Prostate gland (tissue), 2 donors: ENCODE measurements at regions not wholly inside any gene's neighbourhood (a gene's known extent, or its start where the extent isn't known, plus 50 kb on each side); places are given as distances from the start of the nearest gene placed in this dataset.

ENCODE experiments used
- CTCF ChIP-seq, 4 experiments: fragments of 200-600 bp in 2 of 4; fragments of 450-650 bp in 2 of 4; sonication (generic) in 2 of 4; IDR thresholded peaks; 1 replicate in 3 of 4; 2 replicates in 1 of 4; pipeline ENCODE4 v1.5.1; 2016 to 2019; ENCODE audit warnings: antibody characterized with exemption in 4 of 4, mild to moderate bottlenecking in 2 of 4, moderate library complexity in 2 of 4
- POLR2A ChIP-seq: fragments of 450-650 bp; IDR thresholded peaks from one replicate; pipeline ENCODE4 v1.6.1; 2016; ENCODE audit warnings: antibody characterized with exemption, mild to moderate bottlenecking

DNA sequence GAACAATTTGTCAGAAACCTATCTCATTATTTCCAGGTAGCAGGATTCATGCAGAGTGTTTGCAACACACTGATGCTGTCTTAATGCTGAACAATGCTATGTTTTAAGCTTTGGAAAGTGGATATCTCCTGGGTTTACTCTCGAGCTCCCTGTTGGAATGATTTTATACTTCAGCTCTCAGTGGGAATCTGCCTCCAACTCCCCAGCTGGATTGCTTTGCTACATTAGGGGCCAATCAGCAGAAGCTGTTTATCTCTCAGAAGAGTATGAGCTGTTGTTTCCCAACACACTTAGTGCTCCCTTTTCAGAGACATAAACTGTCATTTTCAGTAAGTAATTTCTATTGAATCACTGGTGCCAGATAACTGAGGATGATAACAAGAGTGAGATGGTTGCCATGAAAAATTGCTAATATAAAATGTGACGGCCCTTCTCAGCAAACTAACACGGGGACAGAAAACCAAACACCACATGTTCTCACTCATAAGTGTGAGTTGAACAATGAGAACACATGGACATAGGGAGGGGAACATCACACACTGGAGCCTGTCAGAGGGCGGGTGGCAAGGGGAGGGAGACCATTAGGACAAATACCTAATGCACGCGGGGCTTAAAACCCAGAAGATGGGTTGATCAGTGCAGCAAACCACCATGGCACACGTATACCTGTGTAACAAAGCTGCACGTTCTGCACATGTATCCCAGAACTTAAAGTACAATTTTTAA lies 265.9 kb upstream of the RUNX1 start:
- no peak for TF ChIP-seq CTCF (IDR thresholded peaks at IDR 0.05)
- no peak for TF ChIP-seq POLR2A
